A673 (cell line): ENCODE measurements at regions not wholly inside any gene's neighbourhood (a gene's known extent, or its start where the extent isn't known, plus 50 kb on each side); places are given as distances from the start of the nearest gene placed in this dataset.

ENCODE experiments used
- BruUV-seq: library from RNA; stranded (reverse); fragments of 400-500 nt; replicated peaks from 2 replicates; lab custom pipeline; 2021; lab: Mats Ljungman, UMichigan
- CTCF ChIA-PET: fragments of 300-600 bp; sonication (Branson Sonifier 250); formaldehyde crosslinking; loops from one replicate; lab custom pipeline; 2022; ENCODE audit warnings: antibody characterized with exemption; lab: Charles Lee
- POLR2A ChIA-PET: fragments of 300-600 bp; sonication (Branson Sonifier 250); formaldehyde crosslinking; loops from one replicate; lab custom pipeline; 2022; ENCODE audit warnings: antibody characterized with exemption; ENCODE audit not compliant: low non-redundant PET; lab: Charles Lee
- DNase-seq: peaks from one replicate; pipeline ENCODE4 v3.0.0-alpha.2; 2015; ENCODE audit warnings: low spot score
- H3K27ac ChIP-seq: fragments of 200-600 bp; sonication (generic); 2 replicates; pipeline ENCODE4 v1.5.1; 2016; ENCODE audit warnings: mixed run types, low read depth, mild to moderate bottlenecking, mixed read lengths, antibody characterized with exemption, low read length; ENCODE audit not compliant: poor library complexity, severe bottlenecking
- H3K27me3 ChIP-seq: fragments of 200-600 bp; sonication (generic); replicated peaks from 2 replicates; pipeline ENCODE4 v1.6.1; 2017; ENCODE audit warnings: mixed run types, low read depth, mild to moderate bottlenecking, mixed read lengths, antibody characterized with exemption, low read length; ENCODE audit not compliant: insufficient read depth, poor library complexity
- H3K36me3 ChIP-seq: fragments of 200-600 bp; sonication (generic); 2 replicates; pipeline ENCODE4 v1.6.1; 2016; ENCODE audit warnings: mixed run types, mild to moderate bottlenecking, mixed read lengths, antibody characterized with exemption, low read length; ENCODE audit not compliant: insufficient read depth, poor library complexity, severe bottlenecking
- H3K4me1 ChIP-seq: fragments of 200-600 bp; sonication (generic); 2 replicates; pipeline ENCODE4 v1.6.1; 2017; ENCODE audit warnings: mixed run types, mild to moderate bottlenecking, mixed read lengths, antibody characterized with exemption, low read length; ENCODE audit not compliant: insufficient read depth, poor library complexity, severe bottlenecking
- H3K4me3 ChIP-seq: fragments of 200-600 bp; sonication (generic); 2 replicates; pipeline ENCODE4 v1.5.1; 2016; ENCODE audit warnings: low read depth, mixed run types, mild to moderate bottlenecking, mixed read lengths, low read length; ENCODE audit not compliant: poor library complexity, severe bottlenecking
- H3K9me3 ChIP-seq: fragments of 200-600 bp; sonication (generic); 2 replicates; pipeline ENCODE4 v1.6.1; 2016; ENCODE audit warnings: mixed run types, low read depth, mild to moderate bottlenecking, mixed read lengths, antibody characterized with exemption, low read length; ENCODE audit not compliant: poor library complexity, severe bottlenecking
- CTCF ChIP-seq: fragments of 300-800, 200-600 bp; sonication (generic); conservative IDR thresholded peaks from 2 replicates; pipeline ENCODE4 v1.5.1; 2017; ENCODE audit warnings: low read depth, mild to moderate bottlenecking, antibody characterized with exemption, low read length, moderate library complexity, mixed read lengths
- EZH2 ChIP-seq: fragments of 200-600 bp; sonication (generic); IDR thresholded peaks from 2 replicates; pipeline ENCODE4 v1.6.1; 2017; ENCODE audit warnings: borderline replicate concordance, low read depth, mild to moderate bottlenecking, mixed read lengths, antibody characterized with exemption, low read length; ENCODE audit not compliant: poor library complexity, severe bottlenecking
- intact Hi-C: fragments of 100-400 bp; cut with micrococcal nuclease; formaldehyde crosslinking; loops from one replicate; pipeline ENCODE4 v1.10.0; 2022; ENCODE audit not compliant: unreplicated experiment

GRCh38 chr16:65224994-65225393 is 103.1 kb upstream of the CDH11 start:
- Histone ChIP-seq H3K27me3 (no peaks in the 10 kb centered on the region), H3K36me3 (no peaks in the 10 kb centered on the region), H3K4me1 (peaks cover 20% of the 10 kb centered on the region), H3K4me3 (no peak overlapping the region), H3K9me3 (no peaks in the 10 kb centered on the region), H3K27ac (no peak overlapping the region)
- intact Hi-C loops = no loop called here
- BruUV-seq = no TSS peak
- no peak for DNase-seq
- ChIA-PET CTCF (no interaction called here), POLR2A (no interaction called here)
- TF ChIP-seq EZH2 (no peak), CTCF (no peak)

GRCh38 chr16:65224471-65224870 is 102.6 kb upstream of the CDH11 start:
- H3K4me3 ChIP-seq = no peak overlapping the region
- intact Hi-C loops = no loop called here
- H3K27me3 ChIP-seq = no peaks in the 10 kb centered on the region
- BruUV-seq = no TSS peak
- ChIA-PET CTCF (no interaction called here), POLR2A (no interaction called here)
- no peaks in the 10 kb centered on the region for H3K36me3 ChIP-seq
- H3K4me1 ChIP-seq = peaks cover 20% of the 10 kb centered on the region
- TF ChIP-seq CTCF (no peak), EZH2 (no peak)
- H3K27ac ChIP-seq = no peak overlapping the region
- no peak for DNase-seq
- no peaks in the 10 kb centered on the region for H3K9me3 ChIP-seq

GRCh38 chr16:65223335-65223734 is 101.5 kb upstream of the CDH11 start:
- TF ChIP-seq EZH2 = no peak
- no peak for TF ChIP-seq CTCF
- POLR2A ChIA-PET = no interaction called here
- BruUV-seq = no TSS peak
- CTCF ChIA-PET = no interaction called here
- no peak for DNase-seq
- intact Hi-C loops = no loop called here
- Histone ChIP-seq H3K27ac (no peak overlapping the region), H3K4me3 (no peak overlapping the region), H3K9me3 (no peaks in the 10 kb centered on the region), H3K4me1 (peaks cover 20% of the 10 kb centered on the region), H3K36me3 (no peaks in the 10 kb centered on the region), H3K27me3 (no peaks in the 10 kb centered on the region)
